GM18519 (cell line): ENCODE measurements at regions not wholly inside any gene's neighbourhood (a gene's known extent, or its start where the extent isn't known, plus 50 kb on each side); places are given as distances from the start of the nearest gene placed in this dataset.

ENCODE experiments used
- ATAC-seq: cut with Tn5 transposase; IDR thresholded peaks from one replicate; pipeline ENCODE4 v1.9.1; 2021; ENCODE audit warnings: mild to moderate bottlenecking, moderate library complexity; ENCODE audit not compliant: unreplicated experiment, low FRiP score

GRCh38 chr6:166014966-166015365 lies 152.7 kb downstream of the TBXT start:
- ATAC-seq: no peak

GRCh38 chr6:166010136-166010960 lies 157.3 kb downstream of the TBXT start:
- no peak for ATAC-seq

GRCh38 chr6:166009385-166010031 lies 158.1 kb downstream of the TBXT start:
- ATAC-seq: no peak

- no peak for ATAC-seq
Observed at GRCh38 chr6:166008441-166009369, 158.9 kb downstream of the TBXT start.

- ATAC-seq: no peak
Observed at GRCh38 chr6:166007349-166008263, 160.0 kb downstream of the TBXT start.

GRCh38 chr6:166006900-166007301 lies 160.8 kb downstream of the TBXT start:
- no peak for ATAC-seq

- ATAC-seq: no peak
Observed at GRCh38 chr6:166005944-166006899, 161.4 kb downstream of the TBXT start.

GRCh38 chr6:166005401-166005943 lies 162.2 kb downstream of the TBXT start:
- ATAC-seq: no peak

- ATAC-seq: no peak
Observed at GRCh38 chr6:166004876-166005275, 162.8 kb downstream of the TBXT start.

- ATAC-seq: no peak
Observed at GRCh38 chr6:166004471-166004870, 163.2 kb downstream of the TBXT start.

GRCh38 chr6:166003569-166003968 lies 164.1 kb downstream of the TBXT start:
- no peak for ATAC-seq

- ATAC-seq: no peak
Observed at GRCh38 chr6:166001359-166001758, 166.3 kb downstream of the TBXT start.

GRCh38 chr6:165999279-165999678 lies 168.4 kb downstream of the TBXT start:
- ATAC-seq: no peak

- no peak for ATAC-seq
Observed at GRCh38 chr6:165998072-165998471, 169.6 kb downstream of the TBXT start.

GRCh38 chr6:165991341-165991740 lies 176.3 kb downstream of the TBXT start:
- ATAC-seq: no peak

GRCh38 chr6:165990216-165990615 lies 177.4 kb downstream of the TBXT start:
- no peak for ATAC-seq

- ATAC-seq: no peak
Observed at GRCh38 chr6:165988757-165989456, 178.7 kb downstream of the TBXT start.

- ATAC-seq: no peak
Observed at GRCh38 chr6:165988302-165988756, 179.3 kb downstream of the TBXT start.
